ENCODE measurements at regions not wholly inside any gene's neighbourhood (a gene's known extent, or its start where the extent isn't known, plus 50 kb on each side); places are given as distances from the start of the nearest gene placed in this dataset.

DNA sequence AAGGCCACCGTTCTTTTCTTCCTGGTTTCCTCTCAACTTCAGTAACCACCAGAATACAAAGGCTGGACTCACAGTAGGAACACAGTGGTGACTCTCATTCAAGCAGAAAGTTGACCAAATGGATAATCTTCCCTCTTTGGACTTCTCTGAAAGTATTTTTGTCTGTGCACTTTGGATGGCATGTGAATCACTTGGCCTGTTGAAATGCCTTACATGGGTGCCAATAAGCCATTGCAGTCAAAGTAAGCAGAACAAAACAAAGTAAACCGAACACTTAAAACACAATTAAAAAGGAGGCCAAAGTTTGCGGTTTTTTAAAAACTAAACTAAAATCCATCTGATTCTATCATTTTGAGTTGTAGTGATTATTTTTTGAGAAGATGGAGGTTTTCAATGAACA is 370.1 kb upstream of the DDHD1 start:
- Histone ChIP-seq H3K36me3 (replicated peaks in 1 of 2; ENCODE audit: control extremely low read depth in 1 of 2, control insufficient read depth in 1 of 2, extremely low read depth in 1 of 2, insufficient read depth in 2 of 2, low read length in 1 of 2) (no peaks in the 10 kb centered on the region), H3K4me1 (ENCODE audit: control insufficient read depth in 2 of 2, insufficient read depth in 2 of 2, low read length in 2 of 2) (no peaks in the 10 kb centered on the region), H3K9me3 (ENCODE audit: control extremely low read depth in 1 of 3, control insufficient read depth in 2 of 3, insufficient read depth in 1 of 3, low read length in 2 of 3) (peaks cover 0 to 2% (median 0%) of the 10 kb centered on the region in 3 donors), H3K4me2 (replicated peaks; ENCODE audit: low read depth, low read length, poor library complexity, severe bottlenecking) (no peak overlapping the region), H4K20me1 (ENCODE audit: control insufficient read depth, insufficient read depth, low read length, poor library complexity, severe bottlenecking) (no peaks in the 10 kb centered on the region), H3K27me3 (replicated peaks in 1 of 4; ENCODE audit: control extremely low read depth in 1 of 4, control insufficient read depth in 3 of 4, insufficient read depth in 4 of 4, low read length in 3 of 4) (no peaks in the 10 kb centered on the region), H3K9ac (ENCODE audit: low read length) (no peak overlapping the region), H3K79me2 (ENCODE audit: control insufficient read depth, insufficient read depth, low read length) (no peaks in the 10 kb centered on the region), H3K4me3 (ENCODE audit: control extremely low read depth in 1 of 5, extremely low read depth in 1 of 5, insufficient read depth in 1 of 5, low read depth in 2 of 5, low read length in 4 of 5) (no peak overlapping the region), H3K27ac (ENCODE audit: low read length in 2 of 2) (no peak overlapping the region), H2AFZ (ENCODE audit: insufficient read depth, low read depth, low read length, poor library complexity, severe bottlenecking) (no peak overlapping the region)
- no peak for DNase-seq
- no peaks in the 10 kb centered on the region for H3K9me3 Mint-ChIP-seq (ENCODE audit: insufficient read depth)
- no peak for ATAC-seq (ENCODE audit: low read depth)
- TF ChIP-seq, protein P1, sequence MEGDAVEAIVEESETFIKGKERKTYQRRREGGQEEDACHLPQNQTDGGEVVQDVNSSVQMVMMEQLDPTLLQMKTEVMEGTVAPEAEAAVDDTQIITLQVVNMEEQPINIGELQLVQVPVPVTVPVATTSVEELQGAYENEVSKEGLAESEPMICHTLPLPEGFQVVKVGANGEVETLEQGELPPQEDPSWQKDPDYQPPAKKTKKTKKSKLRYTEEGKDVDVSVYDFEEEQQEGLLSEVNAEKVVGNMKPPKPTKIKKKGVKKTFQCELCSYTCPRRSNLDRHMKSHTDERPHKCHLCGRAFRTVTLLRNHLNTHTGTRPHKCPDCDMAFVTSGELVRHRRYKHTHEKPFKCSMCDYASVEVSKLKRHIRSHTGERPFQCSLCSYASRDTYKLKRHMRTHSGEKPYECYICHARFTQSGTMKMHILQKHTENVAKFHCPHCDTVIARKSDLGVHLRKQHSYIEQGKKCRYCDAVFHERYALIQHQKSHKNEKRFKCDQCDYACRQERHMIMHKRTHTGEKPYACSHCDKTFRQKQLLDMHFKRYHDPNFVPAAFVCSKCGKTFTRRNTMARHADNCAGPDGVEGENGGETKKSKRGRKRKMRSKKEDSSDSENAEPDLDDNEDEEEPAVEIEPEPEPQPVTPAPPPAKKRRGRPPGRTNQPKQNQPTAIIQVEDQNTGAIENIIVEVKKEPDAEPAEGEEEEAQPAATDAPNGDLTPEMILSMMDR (IDR thresholded peaks at IDR 0.05) = no peak
- no peak overlapping the region for H3K27ac Mint-ChIP-seq
- ChIA-PET POLR2A (no interaction called here), CTCF (no interaction called here)
- no peak overlapping the region for H3K4me3 Mint-ChIP-seq
- H3K27me3 Mint-ChIP-seq = no peaks in the 10 kb centered on the region
- WGBS (ENCODE audit: insufficient coverage) = 30% methylated on average over 1 of the region's 3 CpGs
- intact Hi-C loops (cut with micrococcal nuclease) = no loop called here
- no peaks in the 10 kb centered on the region for H3K4me1 Mint-ChIP-seq

DNA sequence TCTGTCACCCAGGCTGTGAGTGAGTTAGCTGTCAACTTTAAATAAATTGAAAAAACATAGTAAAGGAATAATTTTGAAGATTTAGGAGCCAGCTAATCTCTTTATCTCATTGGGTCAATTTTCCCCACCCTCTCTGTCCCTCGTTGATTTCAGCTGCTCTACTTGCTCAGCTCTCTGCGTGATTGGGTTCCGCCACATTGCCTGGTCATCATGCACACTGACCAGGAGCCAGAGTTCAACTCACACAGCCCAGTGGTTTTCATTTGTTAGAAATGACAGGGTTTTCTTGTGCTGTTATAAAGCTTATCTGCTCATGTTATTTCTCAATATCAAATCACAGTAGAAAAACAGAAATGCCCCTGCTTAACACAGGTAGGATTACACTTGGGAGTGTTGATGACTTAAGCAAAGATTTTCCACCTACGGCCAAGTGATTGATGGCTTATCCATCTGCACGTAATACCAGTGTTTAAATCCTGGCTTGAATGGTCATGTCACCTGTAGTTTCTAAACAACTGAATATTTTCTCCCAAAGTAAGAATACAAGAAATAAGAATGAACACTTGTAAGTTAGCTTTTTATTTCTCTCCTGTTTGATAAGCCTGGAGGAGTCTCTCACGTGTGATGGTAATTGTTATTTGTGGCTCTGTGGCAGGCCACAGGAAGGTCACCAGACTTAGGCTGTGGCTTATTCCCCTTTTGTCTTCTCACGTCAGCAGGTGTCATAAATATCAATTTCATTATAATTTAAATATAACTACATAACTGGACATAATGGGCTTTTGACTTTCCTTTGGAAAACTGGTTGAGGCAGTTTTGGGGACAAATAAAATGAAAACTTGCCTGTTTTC is 367.2 kb upstream of the DDHD1 start:
- WGBS (ENCODE audit: insufficient coverage) = no CpG with 5 or more reads among the region's 7 CpGs
- DNase-seq (no peak), ATAC-seq (ENCODE audit: low read depth) (no peak)
- no peaks in the 10 kb centered on the region for H3K4me1 ChIP-seq (ENCODE audit: control insufficient read depth in 2 of 2, insufficient read depth in 2 of 2, low read length in 2 of 2)
- H3K27ac ChIP-seq (ENCODE audit: low read length in 2 of 2) = no peak overlapping the region
- Mint-ChIP-seq H3K27me3 (no peaks in the 10 kb centered on the region), H3K4me3 (no peak overlapping the region), H3K4me1 (no peaks in the 10 kb centered on the region), H3K27ac (no peak overlapping the region), H3K9me3 (ENCODE audit: insufficient read depth) (no peaks in the 10 kb centered on the region)
- TF ChIP-seq, protein P1 (IDR thresholded peaks at IDR 0.05) = no peak
- TF ChIP-seq EZH2 (IDR thresholded peaks at IDR 0.05; ENCODE audit: borderline replicate concordance, insufficient read depth, low read depth, low read length, poor library complexity, severe bottlenecking) = no peak
- no peak overlapping the region for H3K9ac ChIP-seq (ENCODE audit: low read length)
- H3K27me3 ChIP-seq (replicated peaks in 1 of 4; ENCODE audit: control extremely low read depth in 1 of 4, control insufficient read depth in 3 of 4, insufficient read depth in 4 of 4, low read length in 3 of 4) = no peaks in the 10 kb centered on the region
- no peak overlapping the region for H2AFZ ChIP-seq (ENCODE audit: insufficient read depth, low read depth, low read length, poor library complexity, severe bottlenecking)
- H3K4me3 ChIP-seq (ENCODE audit: control extremely low read depth in 1 of 5, extremely low read depth in 1 of 5, insufficient read depth in 1 of 5, low read depth in 2 of 5, low read length in 4 of 5) = no peak overlapping the region
- peaks cover 0 to 2% (median 0%) of the 10 kb centered on the region in 3 donors for H3K9me3 ChIP-seq (ENCODE audit: control extremely low read depth in 1 of 3, control insufficient read depth in 2 of 3, insufficient read depth in 1 of 3, low read length in 2 of 3)
- CTCF ChIA-PET = no interaction called here
- POLR2A ChIA-PET = no interaction called here
- no peak overlapping the region for H3K4me2 ChIP-seq (replicated peaks; ENCODE audit: low read depth, low read length, poor library complexity, severe bottlenecking)
- intact Hi-C loops (cut with micrococcal nuclease) = no loop called here
- no peaks in the 10 kb centered on the region for H3K79me2 ChIP-seq (ENCODE audit: control insufficient read depth, insufficient read depth, low read length)
- no peaks in the 10 kb centered on the region for H3K36me3 ChIP-seq (replicated peaks in 1 of 2; ENCODE audit: control extremely low read depth in 1 of 2, control insufficient read depth in 1 of 2, extremely low read depth in 1 of 2, insufficient read depth in 2 of 2, low read length in 1 of 2)
- no peaks in the 10 kb centered on the region for H4K20me1 ChIP-seq (ENCODE audit: control insufficient read depth, insufficient read depth, low read length, poor library complexity, severe bottlenecking)

Measured in B cell (primary cell).